GM18517 (cell line): ENCODE measurements at regions not wholly inside any gene's neighbourhood (a gene's known extent, or its start where the extent isn't known, plus 50 kb on each side); places are given as distances from the start of the nearest gene placed in this dataset.
"Not testable (repeated sequence)": the region's sequence is repeated elsewhere in the genome, so short reads cannot be mapped to it uniquely, and the experiment has no call there.

Source experiments
- ATAC-seq: cut with Tn5 transposase; IDR thresholded peaks from one replicate; pipeline ENCODE4 v1.9.1; 2021; ENCODE audit warnings: mild to moderate bottlenecking, moderate library complexity; ENCODE audit not compliant: unreplicated experiment

GRCh38 chr12:20017802-20018201, 350.5 kb upstream of the PDE3A start:
- ATAC-seq, result no peak

DNA sequence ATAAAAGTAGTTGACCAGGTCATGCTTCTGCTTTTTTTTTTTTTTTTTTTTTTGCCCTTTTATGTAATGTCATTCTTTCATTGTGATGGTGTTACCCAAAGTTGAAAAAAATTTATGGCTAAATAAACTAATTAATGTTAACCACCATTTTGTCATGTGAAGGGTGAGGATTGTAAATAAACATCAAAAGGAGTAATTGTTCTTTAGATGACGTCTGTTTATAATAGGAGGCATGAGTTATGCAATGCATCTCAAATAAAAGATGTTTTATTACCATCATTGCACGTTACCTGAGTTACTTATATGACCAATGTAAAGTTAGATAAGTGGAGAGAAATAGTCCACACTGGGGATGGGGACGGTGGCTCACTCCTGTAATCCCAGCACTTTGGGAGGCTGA, 349.9 kb upstream of the PDE3A start:
- ATAC-seq, result no peak

DNA sequence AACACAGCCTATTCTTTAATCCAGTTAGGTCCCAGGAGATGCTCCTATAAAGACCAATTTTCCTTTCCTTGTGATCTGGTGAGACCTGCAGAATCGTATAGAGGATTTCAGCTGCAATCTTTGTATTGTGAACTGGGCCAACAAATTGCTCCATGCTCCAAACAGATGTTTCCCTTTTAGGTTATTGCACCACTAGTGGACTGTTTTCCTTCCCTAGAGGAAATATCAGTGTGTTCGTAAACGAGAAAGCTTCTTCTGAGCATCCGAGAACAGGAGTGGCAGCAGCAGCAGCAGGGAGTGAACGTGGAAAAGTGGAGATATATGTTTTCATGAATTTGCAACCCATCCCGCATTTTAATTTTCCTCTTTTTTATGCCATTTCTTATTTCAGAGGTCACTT, 344.1 kb upstream of the PDE3A start:
- ATAC-seq, result no peak

DNA sequence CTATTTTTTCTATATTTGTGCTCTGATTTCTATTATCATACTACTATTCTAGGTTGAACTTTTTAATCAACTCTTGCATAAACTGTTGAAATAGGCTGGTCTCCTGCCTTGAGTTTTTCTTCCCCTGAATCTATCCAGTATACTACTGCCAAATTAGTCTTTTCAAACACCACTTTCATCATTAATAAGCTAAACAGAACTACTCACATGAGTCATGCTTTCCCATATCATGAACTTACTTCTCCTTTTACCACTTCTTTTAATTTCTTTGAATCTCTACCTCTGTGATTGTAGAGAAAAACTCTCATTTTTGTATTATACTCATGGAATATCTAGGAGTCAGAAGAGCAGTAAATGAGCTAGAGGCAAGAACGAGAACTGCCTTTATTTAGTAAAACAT, 340.3 kb upstream of the PDE3A start:
- ATAC-seq, result no peak

DNA sequence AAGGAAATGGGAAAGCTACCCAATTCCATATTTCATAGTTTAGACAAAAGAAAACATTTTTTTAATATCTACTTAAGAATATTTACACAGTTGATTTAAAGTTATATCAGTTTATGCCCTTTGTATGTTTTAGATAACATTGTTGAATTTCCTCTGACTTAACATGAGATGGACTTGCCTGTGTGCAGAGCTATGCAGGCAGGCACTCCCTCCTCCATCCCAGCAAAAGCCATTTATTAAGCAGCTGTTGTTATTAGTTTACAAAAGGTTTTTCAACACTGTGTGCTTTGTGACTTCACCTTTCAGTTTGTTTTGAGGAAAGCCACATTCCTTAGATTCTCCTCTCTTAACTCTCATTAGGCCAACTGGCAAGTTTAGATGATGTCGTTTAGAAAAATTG, 337.5 kb upstream of the PDE3A start:
- ATAC-seq, result no peak

DNA sequence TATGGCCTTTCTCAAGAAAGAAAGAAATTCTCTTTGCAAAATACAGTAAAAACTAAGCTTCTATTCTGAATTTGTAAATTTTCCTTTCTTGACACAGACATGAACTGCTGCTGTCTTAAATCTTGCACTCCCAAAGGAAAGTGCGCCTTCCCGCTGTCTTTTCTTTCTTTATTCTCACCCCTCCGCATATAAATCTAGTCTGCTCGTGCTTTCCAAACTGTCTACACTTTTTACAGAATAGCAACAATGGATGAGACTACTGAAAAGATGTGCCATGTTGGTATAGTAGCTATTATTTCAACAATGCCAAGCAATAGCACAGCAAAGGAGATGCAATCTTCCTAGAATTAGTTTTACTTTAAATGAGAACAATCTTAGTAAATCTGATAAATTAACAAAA, 328.8 kb upstream of the PDE3A start:
- ATAC-seq, result no peak

DNA sequence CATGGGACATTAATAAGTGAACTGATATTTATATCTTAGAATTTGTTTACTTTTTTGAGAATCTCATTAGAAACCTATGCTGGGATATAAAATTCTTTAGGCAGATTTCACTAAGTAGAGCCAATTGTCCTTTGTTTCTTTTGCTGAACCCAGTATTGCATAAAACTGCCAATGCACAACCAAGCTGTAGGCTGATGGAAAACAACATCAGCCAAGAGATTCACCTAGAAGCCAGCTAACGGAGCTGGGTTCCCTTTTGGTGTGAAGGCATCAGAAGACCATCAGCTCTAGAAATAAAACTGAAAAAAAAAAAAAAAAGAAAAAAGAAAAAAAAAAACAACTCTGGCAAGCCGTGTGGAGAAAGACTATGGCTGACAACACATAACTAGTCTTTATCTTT, 328.2 kb upstream of the PDE3A start:
- ATAC-seq, result no peak

- no peak for ATAC-seq
Observed at GRCh38 chr12:20040831-20041230, 327.5 kb upstream of the PDE3A start.

GRCh38 chr12:20044351-20044750, 324.0 kb upstream of the PDE3A start:
- no peak for ATAC-seq

DNA sequence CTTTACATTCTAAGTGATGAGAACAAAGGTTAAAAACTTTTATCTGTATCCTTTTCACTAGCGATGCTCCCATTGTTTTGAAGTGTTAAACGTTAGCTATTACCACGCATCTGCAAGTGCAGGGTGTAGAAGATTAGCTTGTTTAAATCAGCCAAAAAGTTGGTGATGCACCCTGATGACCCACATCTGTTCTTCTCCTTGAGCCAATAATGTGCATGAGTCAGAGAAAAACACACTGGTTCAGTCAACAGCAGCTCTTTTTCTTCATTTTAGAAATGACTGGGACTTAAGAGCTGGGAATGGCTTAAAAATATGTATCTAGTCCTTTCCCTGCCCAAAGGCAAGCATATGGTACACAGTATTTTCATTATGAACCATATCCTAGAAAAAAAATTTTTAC, 323.5 kb upstream of the PDE3A start:
- ATAC-seq, result no peak

GRCh38 chr12:20047901-20048300, 320.4 kb upstream of the PDE3A start:
- no peak for ATAC-seq

GRCh38 chr12:20050221-20050620, 318.1 kb upstream of the PDE3A start:
- no peak for ATAC-seq

DNA sequence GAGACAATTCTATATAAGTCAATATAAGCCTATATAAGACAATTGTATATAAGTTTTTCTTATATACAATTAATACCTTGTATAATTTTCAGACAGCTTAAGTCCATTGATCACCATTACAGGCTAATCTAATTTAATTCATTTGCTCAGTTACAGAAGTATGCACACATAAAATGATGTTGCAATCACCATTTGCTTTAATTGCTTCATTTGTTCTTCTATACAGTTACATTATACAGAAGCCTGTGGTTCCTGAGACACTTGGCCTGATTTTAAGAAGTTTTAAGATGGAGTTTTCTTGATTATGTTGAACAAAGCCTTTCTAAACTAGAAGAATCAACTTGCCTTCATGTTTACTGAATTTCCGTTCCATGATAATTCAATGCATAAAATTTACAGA, 314.6 kb upstream of the PDE3A start:
- no peak for ATAC-seq

DNA sequence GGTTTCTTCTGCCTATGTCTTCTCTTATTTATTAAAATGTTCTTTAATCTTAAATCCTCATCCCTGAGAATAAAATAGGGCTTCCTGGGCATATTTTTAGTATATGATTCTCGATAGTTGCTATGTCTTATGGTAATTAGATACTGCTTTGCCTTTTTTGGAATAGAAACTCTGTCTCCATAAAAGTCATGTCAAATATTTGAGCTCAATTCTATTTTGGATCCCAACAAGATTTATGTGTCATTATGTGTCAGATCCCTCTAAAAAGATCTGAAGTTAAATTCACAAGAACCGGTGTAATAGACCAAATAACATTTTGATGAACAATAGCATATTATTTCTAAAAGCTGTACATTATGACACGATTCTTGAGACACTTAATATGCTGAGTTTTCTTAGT, 312.5 kb upstream of the PDE3A start:
- no peak for ATAC-seq

- no peak for ATAC-seq
Observed at GRCh38 chr12:20057398-20057797, 310.9 kb upstream of the PDE3A start.

DNA sequence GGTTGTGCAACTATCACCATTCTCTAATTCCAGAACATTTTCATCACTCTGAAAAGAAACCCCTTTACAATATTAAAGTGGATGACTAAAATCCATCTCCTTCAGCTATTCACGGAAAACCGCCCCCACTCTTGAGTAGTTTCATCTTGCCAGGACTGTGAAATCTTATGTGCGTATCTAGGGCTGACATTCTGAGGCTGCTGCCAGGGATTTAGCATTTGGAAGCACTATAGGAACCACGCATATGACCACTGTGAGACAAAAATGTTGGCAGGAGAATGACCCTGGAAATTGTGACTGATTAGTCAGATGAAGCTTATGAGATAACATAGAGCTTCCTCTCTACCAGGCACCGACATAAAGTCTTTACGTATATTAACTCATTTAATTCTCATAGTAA, 305.2 kb upstream of the PDE3A start:
- ATAC-seq, result no peak

- ATAC-seq, result no peak
Observed at GRCh38 chr12:20077618-20078017, 290.7 kb upstream of the PDE3A start.

GRCh38 chr12:20089077-20089476, 279.3 kb upstream of the PDE3A start:
- ATAC-seq, result no peak

- not testable (repeated sequence) for ATAC-seq
Observed at GRCh38 chr12:20093190-20093810, 275.0 kb upstream of the PDE3A start.

GRCh38 chr12:20096430-20096829, 271.9 kb upstream of the PDE3A start:
- no peak for ATAC-seq

DNA sequence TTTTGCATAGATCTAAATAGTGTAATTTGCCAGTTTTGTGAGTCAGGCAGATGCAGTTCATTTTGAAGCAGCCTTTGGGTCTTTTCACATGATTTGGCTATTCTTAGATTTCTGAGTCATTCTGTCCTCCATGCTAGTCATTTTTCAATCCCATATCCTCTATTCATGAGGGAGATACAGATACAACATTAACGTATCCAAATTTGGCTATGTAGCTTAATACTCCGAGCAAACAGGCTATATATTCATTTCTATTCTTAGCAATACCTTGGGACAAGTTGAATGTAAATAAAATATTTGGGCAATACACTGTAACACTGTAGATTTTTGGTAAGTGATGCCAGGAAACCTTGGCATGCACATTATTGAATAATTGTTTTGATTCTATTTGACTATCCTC, 270.7 kb upstream of the PDE3A start:
- ATAC-seq, result no peak

DNA sequence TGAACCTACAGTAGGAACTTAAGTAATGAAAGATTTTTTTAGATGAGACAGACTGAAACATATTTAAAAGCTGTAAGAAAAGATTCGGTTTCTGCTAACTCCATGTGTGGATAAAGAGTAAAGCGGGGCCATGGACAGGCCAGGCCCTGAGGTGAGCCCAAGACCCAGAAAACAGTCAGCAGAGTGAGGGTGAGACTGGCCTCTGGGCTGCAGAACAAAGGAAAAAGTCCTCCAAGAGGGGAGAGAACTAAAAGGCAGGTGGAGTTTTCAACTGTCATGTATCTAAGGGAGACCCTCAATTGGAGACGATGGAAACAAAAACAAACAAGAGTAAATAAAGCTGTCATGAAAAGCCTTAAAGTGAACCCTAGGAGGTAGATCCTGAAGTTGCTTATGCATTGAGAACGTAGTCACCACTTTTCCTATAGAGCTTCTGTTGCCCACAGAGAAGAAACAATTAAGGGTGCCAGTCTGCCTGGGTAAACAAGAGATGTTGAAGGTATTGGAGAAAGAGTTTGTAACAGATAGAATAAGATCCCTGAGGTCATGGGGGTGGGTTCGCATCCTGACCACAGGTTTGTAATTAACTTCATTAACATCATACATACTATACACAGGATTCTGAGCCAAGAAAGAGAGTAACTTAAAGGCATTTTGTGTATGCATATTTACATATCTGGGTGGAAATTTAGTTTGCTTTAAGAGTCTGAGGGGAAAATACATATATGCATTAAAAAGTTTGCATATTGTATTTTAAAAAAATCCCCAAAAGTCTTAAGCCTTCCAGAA, 268.7 kb upstream of the PDE3A start:
- no peak for ATAC-seq

GRCh38 chr12:20101046-20101445, 267.3 kb upstream of the PDE3A start:
- ATAC-seq, result no peak
